IgD-negative memory B cell (primary cell): ENCODE measurements at regions not wholly inside any gene's neighbourhood (a gene's known extent, or its start where the extent isn't known, plus 50 kb on each side); places are given as distances from the start of the nearest gene placed in this dataset.

ENCODE experiments used
- H3K27ac Mint-ChIP-seq, 3 donors: one replicate each; pipeline ENCODE4 v1.8.0; 2020 to 2022; ENCODE audit warnings: mild to moderate bottlenecking in 3 of 3, mixed read lengths in 3 of 3, moderate library complexity in 1 of 3
- H3K27me3 Mint-ChIP-seq: one replicate; pipeline ENCODE4 v1.8.0; 2021; ENCODE audit warnings: mixed read lengths
- H3K36me3 Mint-ChIP-seq: one replicate; pipeline ENCODE4 v1.8.0; 2020; ENCODE audit warnings: mild to moderate bottlenecking, mixed read lengths
- H3K4me1 Mint-ChIP-seq, 3 donors: one replicate each; pipeline ENCODE4 v1.8.0; 2020 to 2022; ENCODE audit warnings: mixed read lengths in 3 of 3, mild to moderate bottlenecking in 1 of 3
- H3K4me3 Mint-ChIP-seq, 4 donors: one replicate each; pipeline ENCODE4 v1.8.0; 2020 to 2022; ENCODE audit warnings: mild to moderate bottlenecking in 4 of 4, mixed read lengths in 4 of 4, moderate library complexity in 3 of 4
- H3K9me3 Mint-ChIP-seq, 3 donors: one replicate each; pipeline ENCODE4 v1.8.0; 2020 to 2021; ENCODE audit warnings: mixed read lengths in 3 of 3, mild to moderate bottlenecking in 1 of 3

- H3K4me1 Mint-ChIP-seq, result peaks cover 0 to 2% (median 0%) of the 10 kb centered on the region in 3 donors
- peaks cover 0 to 5% (median 3%) of the 10 kb centered on the region in 3 donors for H3K9me3 Mint-ChIP-seq
- peaks cover 1% of the 10 kb centered on the region for H3K27me3 Mint-ChIP-seq
- no peak overlapping the region for H3K4me3 Mint-ChIP-seq
- H3K27ac Mint-ChIP-seq, result no peak overlapping the region
- H3K36me3 Mint-ChIP-seq, result no peaks in the 10 kb centered on the region
These were observed 349.7 kb upstream of the ST6GAL2 start for GRCh38 chr2:107235491-107236254.

- Mint-ChIP-seq H3K27ac (no peak overlapping the region), H3K4me1 (no peaks in the 10 kb centered on the region), H3K27me3 (no peaks in the 10 kb centered on the region), H3K9me3 (peaks cover 0 to 6% (median 2%) of the 10 kb centered on the region in 3 donors), H3K36me3 (no peaks in the 10 kb centered on the region), H3K4me3 (no peak overlapping the region)
These were observed 356.8 kb upstream of the ST6GAL2 start for GRCh38 chr2:107242811-107243210.

GRCh38 chr2:107248932-107249331 is 363.0 kb upstream of the ST6GAL2 start:
- no peak overlapping the region for H3K27ac Mint-ChIP-seq
- no peaks in the 10 kb centered on the region for H3K27me3 Mint-ChIP-seq
- no peaks in the 10 kb centered on the region for H3K36me3 Mint-ChIP-seq
- H3K9me3 Mint-ChIP-seq, result peaks cover 0 to 8% (median 2%) of the 10 kb centered on the region in 3 donors
- no peak overlapping the region for H3K4me3 Mint-ChIP-seq
- no peaks in the 10 kb centered on the region for H3K4me1 Mint-ChIP-seq

GRCh38 chr2:107255744-107256143 is 369.8 kb upstream of the ST6GAL2 start:
- no peaks in the 10 kb centered on the region for H3K36me3 Mint-ChIP-seq
- peaks cover 4 to 11% (median 4%) of the 10 kb centered on the region in 3 donors for H3K9me3 Mint-ChIP-seq
- no peaks in the 10 kb centered on the region for H3K27me3 Mint-ChIP-seq
- no peak overlapping the region for H3K27ac Mint-ChIP-seq
- no peak overlapping the region for H3K4me3 Mint-ChIP-seq
- H3K4me1 Mint-ChIP-seq, result peaks cover 0 to 2% (median 0%) of the 10 kb centered on the region in 3 donors

- peaks cover 0 to 2% (median 0%) of the 10 kb centered on the region in 3 donors for H3K4me1 Mint-ChIP-seq
- no peak overlapping the region for H3K27ac Mint-ChIP-seq
- H3K27me3 Mint-ChIP-seq, result no peaks in the 10 kb centered on the region
- no peaks in the 10 kb centered on the region for H3K36me3 Mint-ChIP-seq
- H3K9me3 Mint-ChIP-seq, result peaks cover 3 to 4% (median 4%) of the 10 kb centered on the region in 3 donors
- no peak overlapping the region for H3K4me3 Mint-ChIP-seq
These were observed 372.8 kb upstream of the ST6GAL2 start for GRCh38 chr2:107258531-107259407.

- H3K4me1 Mint-ChIP-seq, result peaks cover 0 to 2% (median 0%) of the 10 kb centered on the region in 3 donors
- H3K4me3 Mint-ChIP-seq, result no peak overlapping the region
- H3K27me3 Mint-ChIP-seq, result no peaks in the 10 kb centered on the region
- no peak overlapping the region for H3K27ac Mint-ChIP-seq
- H3K9me3 Mint-ChIP-seq, result peaks cover 3 to 5% (median 4%) of the 10 kb centered on the region in 3 donors
- no peaks in the 10 kb centered on the region for H3K36me3 Mint-ChIP-seq
These were observed 373.6 kb upstream of the ST6GAL2 start for GRCh38 chr2:107259408-107260195.

- Mint-ChIP-seq H3K36me3 (no peaks in the 10 kb centered on the region), H3K4me1 (peaks cover 0 to 1% (median 0%) of the 10 kb centered on the region in 3 donors), H3K9me3 (peaks cover 0 to 3% (median 1%) of the 10 kb centered on the region in 3 donors), H3K4me3 (no peak overlapping the region), H3K27ac (no peak overlapping the region), H3K27me3 (no peaks in the 10 kb centered on the region)
These were observed 377.7 kb upstream of the ST6GAL2 start for GRCh38 chr2:107263628-107264027.

- Mint-ChIP-seq H3K4me3 (no peak overlapping the region), H3K27me3 (no peaks in the 10 kb centered on the region), H3K27ac (no peak overlapping the region), H3K36me3 (no peaks in the 10 kb centered on the region), H3K9me3 (peaks cover 1 to 4% (median 4%) of the 10 kb centered on the region in 3 donors), H3K4me1 (peaks cover 0 to 1% (median 0%) of the 10 kb centered on the region in 3 donors)
These were observed 378.2 kb upstream of the ST6GAL2 start for GRCh38 chr2:107264184-107264583.

GRCh38 chr2:107266555-107266954 is 380.6 kb upstream of the ST6GAL2 start:
- no peaks in the 10 kb centered on the region for H3K27me3 Mint-ChIP-seq

GRCh38 chr2:107267086-107267485 is 381.1 kb upstream of the ST6GAL2 start:
- H3K4me1 Mint-ChIP-seq, result peaks cover 0 to 1% (median 0%) of the 10 kb centered on the region in 3 donors
- H3K36me3 Mint-ChIP-seq, result no peaks in the 10 kb centered on the region
- peaks cover 1 to 4% (median 4%) of the 10 kb centered on the region in 3 donors for H3K9me3 Mint-ChIP-seq
- no peak overlapping the region for H3K27ac Mint-ChIP-seq
- no peaks in the 10 kb centered on the region for H3K27me3 Mint-ChIP-seq
- H3K4me3 Mint-ChIP-seq, result no peak overlapping the region

More at GRCh38 chr2:107266555-107266954, 380.6 kb upstream of the ST6GAL2 start:
- Mint-ChIP-seq H3K27ac (no peak overlapping the region), H3K9me3 (peaks cover 1 to 4% (median 3%) of the 10 kb centered on the region in 3 donors), H3K4me1 (peaks cover 0 to 1% (median 0%) of the 10 kb centered on the region in 3 donors), H3K4me3 (no peak overlapping the region), H3K36me3 (no peaks in the 10 kb centered on the region)

GRCh38 chr2:107276034-107276433 is 390.1 kb upstream of the ST6GAL2 start:
- Mint-ChIP-seq H3K27me3 (no peaks in the 10 kb centered on the region), H3K4me3 (no peak overlapping the region), H3K4me1 (no peaks in the 10 kb centered on the region), H3K36me3 (no peaks in the 10 kb centered on the region), H3K9me3 (peaks cover 0 to 3% (median 1%) of the 10 kb centered on the region in 3 donors), H3K27ac (no peak overlapping the region)

- peaks cover 0 to 1% (median 0%) of the 10 kb centered on the region in 3 donors for H3K9me3 Mint-ChIP-seq
- no peaks in the 10 kb centered on the region for H3K36me3 Mint-ChIP-seq
- no peaks in the 10 kb centered on the region for H3K4me1 Mint-ChIP-seq
- no peak overlapping the region for H3K27ac Mint-ChIP-seq
- H3K27me3 Mint-ChIP-seq, result no peaks in the 10 kb centered on the region
- H3K4me3 Mint-ChIP-seq, result no peak overlapping the region
These were observed 392.7 kb upstream of the ST6GAL2 start for GRCh38 chr2:107278672-107279071.

GRCh38 chr2:107281637-107282036 is 395.7 kb upstream of the ST6GAL2 start:
- Mint-ChIP-seq H3K4me3 (no peak overlapping the region), H3K27me3 (no peaks in the 10 kb centered on the region), H3K27ac (no peak overlapping the region), H3K36me3 (peaks cover 2% of the 10 kb centered on the region), H3K4me1 (no peaks in the 10 kb centered on the region), H3K9me3 (peaks cover 0 to 2% (median 2%) of the 10 kb centered on the region in 3 donors)

GRCh38 chr2:107282135-107282534 is 396.2 kb upstream of the ST6GAL2 start:
- Mint-ChIP-seq H3K4me3 (no peak overlapping the region), H3K9me3 (peaks cover 0 to 2% (median 2%) of the 10 kb centered on the region in 3 donors), H3K36me3 (peaks cover 2% of the 10 kb centered on the region), H3K27me3 (no peaks in the 10 kb centered on the region), H3K4me1 (no peaks in the 10 kb centered on the region), H3K27ac (no peak overlapping the region)
